Testis (tissue), 2 donors: ENCODE measurements at regions not wholly inside any gene's neighbourhood (a gene's known extent, or its start where the extent isn't known, plus 50 kb on each side); places are given as distances from the start of the nearest gene placed in this dataset.

Experiments
- POLR2A ChIP-seq: fragments of 450-650 bp; IDR thresholded peaks from one replicate; pipeline ENCODE4 v1.6.1; 2017; ENCODE audit warnings: antibody characterized with exemption, mild to moderate bottlenecking, moderate library complexity
- TF ChIP-seq, protein P1 (sequence below), 3 experiments: fragments of 450-650 bp in 2 of 3; fragments of 200-600 bp in 1 of 3; sonication (generic) in 1 of 3; IDR thresholded peaks; one replicate each; pipeline ENCODE4 v1.5.1; 2016 to 2019; ENCODE audit warnings: antibody characterized with exemption in 3 of 3, mild to moderate bottlenecking in 2 of 3, moderate library complexity in 1 of 3

- TF ChIP-seq POLR2A: no peak
- TF ChIP-seq, protein P1, sequence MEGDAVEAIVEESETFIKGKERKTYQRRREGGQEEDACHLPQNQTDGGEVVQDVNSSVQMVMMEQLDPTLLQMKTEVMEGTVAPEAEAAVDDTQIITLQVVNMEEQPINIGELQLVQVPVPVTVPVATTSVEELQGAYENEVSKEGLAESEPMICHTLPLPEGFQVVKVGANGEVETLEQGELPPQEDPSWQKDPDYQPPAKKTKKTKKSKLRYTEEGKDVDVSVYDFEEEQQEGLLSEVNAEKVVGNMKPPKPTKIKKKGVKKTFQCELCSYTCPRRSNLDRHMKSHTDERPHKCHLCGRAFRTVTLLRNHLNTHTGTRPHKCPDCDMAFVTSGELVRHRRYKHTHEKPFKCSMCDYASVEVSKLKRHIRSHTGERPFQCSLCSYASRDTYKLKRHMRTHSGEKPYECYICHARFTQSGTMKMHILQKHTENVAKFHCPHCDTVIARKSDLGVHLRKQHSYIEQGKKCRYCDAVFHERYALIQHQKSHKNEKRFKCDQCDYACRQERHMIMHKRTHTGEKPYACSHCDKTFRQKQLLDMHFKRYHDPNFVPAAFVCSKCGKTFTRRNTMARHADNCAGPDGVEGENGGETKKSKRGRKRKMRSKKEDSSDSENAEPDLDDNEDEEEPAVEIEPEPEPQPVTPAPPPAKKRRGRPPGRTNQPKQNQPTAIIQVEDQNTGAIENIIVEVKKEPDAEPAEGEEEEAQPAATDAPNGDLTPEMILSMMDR (IDR thresholded peaks at IDR 0.05): no peak
Measured at GRCh38 chr14:76708771-76709170, 52.5 kb upstream of the VASH1 start.
